Stromal cell of bone marrow (primary cell): ENCODE measurements at regions not wholly inside any gene's neighbourhood (a gene's known extent, or its start where the extent isn't known, plus 50 kb on each side); places are given as distances from the start of the nearest gene placed in this dataset.
"Not testable (repeated sequence)": the region's sequence is repeated elsewhere in the genome, so short reads cannot be mapped to it uniquely, and the experiment has no call there.

Experiments
- DNase-seq: peaks from one replicate; pipeline ENCODE4 v3.0.0-alpha.2; 2012; ENCODE audit warnings: low read depth

GRCh38 chr2:113341191-113341869, 62.6 kb upstream of the PAX8 start:
- no peak for DNase-seq

- no peak for DNase-seq
Measured at GRCh38 chr2:113337809-113338208, 59.1 kb upstream of the PAX8 start.

GRCh38 chr2:113336040-113336439, 57.3 kb upstream of the PAX8 start:
- peak; percentile 69 for DNase-seq

DNA sequence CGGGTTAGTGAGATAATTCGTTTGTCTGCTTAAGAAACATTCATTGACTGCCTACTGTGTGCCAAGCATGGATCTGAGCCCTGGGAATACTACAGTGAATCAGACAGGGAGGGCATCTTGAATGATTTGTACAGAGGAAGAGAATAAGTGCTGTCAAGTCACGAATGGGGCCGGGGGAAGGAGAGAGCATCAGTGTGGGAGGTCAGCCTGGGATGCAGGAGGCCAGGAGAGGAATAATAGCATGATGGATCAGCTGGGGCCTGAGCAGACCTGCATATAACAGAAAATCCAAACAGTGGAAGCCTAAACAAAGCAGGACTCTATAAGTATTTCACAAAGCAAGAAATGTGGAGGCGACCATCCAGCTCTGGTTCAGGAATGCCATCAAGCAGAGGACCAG, 55.4 kb upstream of the PAX8 start:
- no peak for DNase-seq

GRCh38 chr2:113333735-113334134, 55.0 kb upstream of the PAX8 start:
- DNase-seq, result not testable (repeated sequence)

GRCh38 chr2:113330060-113330767, 51.5 kb upstream of the PAX8 start:
- DNase-seq, result not testable (repeated sequence)

DNA sequence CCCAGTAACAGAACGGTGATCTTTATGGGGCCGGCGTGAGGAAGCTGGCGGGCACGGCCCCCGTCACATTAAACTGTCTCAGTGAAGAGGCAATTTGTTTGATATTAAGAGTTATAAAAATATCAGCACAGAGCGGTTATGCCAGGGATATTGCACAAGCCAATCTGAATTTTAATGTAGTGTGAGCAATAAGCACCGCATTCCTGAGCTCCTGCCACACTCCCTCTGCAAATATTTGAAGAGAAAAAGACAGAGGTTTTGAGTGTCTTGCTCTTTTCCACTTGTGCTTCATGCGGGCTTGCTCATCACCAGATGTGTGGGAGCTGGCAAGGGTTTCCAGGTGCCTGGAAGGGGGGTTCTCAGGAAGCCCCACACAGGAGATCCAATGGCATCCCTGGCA, 50.3 kb upstream of the PAX8 start:
- DNase-seq, result peak; percentile 29

- not testable (repeated sequence) for DNase-seq
Measured at GRCh38 chr2:113328572-113328971, 49.9 kb upstream of the PAX8 start.
